ENCODE measurements at regions not wholly inside any gene's neighbourhood (a gene's known extent, or its start where the extent isn't known, plus 50 kb on each side); places are given as distances from the start of the nearest gene placed in this dataset.

DNA sequence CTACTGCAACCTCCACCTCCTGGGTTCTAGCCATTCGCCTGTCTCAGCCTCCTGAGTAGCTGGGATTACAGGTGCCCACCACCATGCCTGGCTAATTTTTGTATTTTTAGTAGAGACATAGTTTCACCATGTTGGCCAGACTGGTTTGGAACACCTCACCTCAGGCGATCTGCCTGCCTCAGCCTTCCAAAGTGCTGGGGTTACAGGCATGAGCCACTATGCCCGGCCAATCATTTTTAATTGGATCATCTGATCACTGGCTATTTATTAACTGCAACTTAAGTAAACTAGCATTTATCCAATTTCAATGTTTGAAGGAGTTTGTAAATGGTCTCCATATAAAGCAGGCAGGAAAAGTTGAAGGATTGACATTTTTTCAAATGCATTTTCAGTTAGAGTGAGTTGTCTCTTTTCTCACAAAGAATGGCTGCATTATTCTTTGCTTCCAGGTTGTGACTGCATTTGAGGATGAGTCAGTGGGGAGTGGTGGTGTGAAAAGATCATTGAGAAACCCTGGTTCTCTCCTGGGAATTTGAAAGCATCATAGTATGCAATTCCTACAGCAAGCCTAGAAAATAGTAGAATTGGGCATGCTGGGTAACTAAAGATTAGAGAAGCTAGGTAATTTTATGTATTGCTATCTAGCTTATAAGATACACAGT, 431.1 kb upstream of the ZEB2 start:
- no TSS peak for BruUV-seq (replicated peaks)
- H3K4me3 ChIP-seq (ENCODE audit: low read depth, low read length, poor library complexity, severe bottlenecking): no peak overlapping the region
- CTCF ChIA-PET: no interaction called here
- POLR2A ChIA-PET (ENCODE audit: low non-redundant PET): no interaction called here
- TF ChIP-seq EZH2 (IDR thresholded peaks at IDR 0.05; ENCODE audit: borderline replicate concordance, low read depth, low read length, poor library complexity, severe bottlenecking): no peak
- TF ChIP-seq, protein P1, sequence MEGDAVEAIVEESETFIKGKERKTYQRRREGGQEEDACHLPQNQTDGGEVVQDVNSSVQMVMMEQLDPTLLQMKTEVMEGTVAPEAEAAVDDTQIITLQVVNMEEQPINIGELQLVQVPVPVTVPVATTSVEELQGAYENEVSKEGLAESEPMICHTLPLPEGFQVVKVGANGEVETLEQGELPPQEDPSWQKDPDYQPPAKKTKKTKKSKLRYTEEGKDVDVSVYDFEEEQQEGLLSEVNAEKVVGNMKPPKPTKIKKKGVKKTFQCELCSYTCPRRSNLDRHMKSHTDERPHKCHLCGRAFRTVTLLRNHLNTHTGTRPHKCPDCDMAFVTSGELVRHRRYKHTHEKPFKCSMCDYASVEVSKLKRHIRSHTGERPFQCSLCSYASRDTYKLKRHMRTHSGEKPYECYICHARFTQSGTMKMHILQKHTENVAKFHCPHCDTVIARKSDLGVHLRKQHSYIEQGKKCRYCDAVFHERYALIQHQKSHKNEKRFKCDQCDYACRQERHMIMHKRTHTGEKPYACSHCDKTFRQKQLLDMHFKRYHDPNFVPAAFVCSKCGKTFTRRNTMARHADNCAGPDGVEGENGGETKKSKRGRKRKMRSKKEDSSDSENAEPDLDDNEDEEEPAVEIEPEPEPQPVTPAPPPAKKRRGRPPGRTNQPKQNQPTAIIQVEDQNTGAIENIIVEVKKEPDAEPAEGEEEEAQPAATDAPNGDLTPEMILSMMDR (conservative IDR thresholded peaks at IDR 0.05; ENCODE audit: low read depth, low read length): no peak
- H3K9me3 ChIP-seq (ENCODE audit: low read depth, low read length, poor library complexity, severe bottlenecking): no peaks in the 10 kb centered on the region
- no peak overlapping the region for H3K27ac ChIP-seq (ENCODE audit: low read depth, low read length, poor library complexity, severe bottlenecking)
- no peaks in the 10 kb centered on the region for H3K27me3 ChIP-seq (replicated peaks; ENCODE audit: insufficient read depth, low read depth, low read length, poor library complexity)
- no peaks in the 10 kb centered on the region for H3K36me3 ChIP-seq (ENCODE audit: insufficient read depth, low read length, poor library complexity, severe bottlenecking)
- intact Hi-C loops (cut with micrococcal nuclease; ENCODE audit: unreplicated experiment): no loop called here
- DNase-seq (ENCODE audit: low spot score): peak; percentile 73
- H3K4me1 ChIP-seq (ENCODE audit: insufficient read depth, low read length, poor library complexity, severe bottlenecking): peaks cover 30% of the 10 kb centered on the region

DNA sequence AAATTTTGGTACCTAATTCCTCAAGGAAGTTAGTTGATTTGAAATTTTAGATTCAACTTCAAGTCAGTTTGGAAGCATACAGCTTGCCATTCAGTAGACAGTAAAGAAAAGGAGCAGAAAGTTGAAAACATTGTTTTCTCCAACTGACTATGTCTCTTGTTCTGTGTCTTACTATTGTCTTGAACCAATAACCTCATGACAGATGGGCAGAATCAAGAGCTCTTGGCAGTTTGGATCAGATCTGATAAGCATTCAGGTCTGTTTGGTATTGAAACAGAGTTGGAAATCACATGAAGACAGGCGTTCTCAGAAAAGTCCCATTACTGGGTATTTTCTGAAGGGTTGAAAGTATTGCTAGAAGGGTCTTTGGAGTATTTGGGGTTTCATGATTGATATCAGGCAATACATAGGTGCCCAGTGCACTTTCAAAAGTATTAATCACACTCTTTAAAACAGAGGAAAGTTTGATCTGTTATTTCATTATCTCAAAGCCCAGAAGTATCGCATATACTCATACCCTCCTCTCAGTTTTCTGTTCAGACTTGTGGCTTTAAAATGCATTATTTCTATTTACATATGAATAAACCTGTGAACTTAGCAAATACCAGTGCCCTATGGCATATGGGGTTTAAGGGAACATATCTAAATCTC, 428.4 kb upstream of the ZEB2 start:
- no peaks in the 10 kb centered on the region for H3K36me3 ChIP-seq (ENCODE audit: insufficient read depth, low read length, poor library complexity, severe bottlenecking)
- intact Hi-C loops (cut with micrococcal nuclease; ENCODE audit: unreplicated experiment): loop anchor here (10.0 kb wide), 2 partner anchors 434 to 624 kb away; no protein-coding TSS in a partner anchor
- no TSS peak for BruUV-seq (replicated peaks)
- no peaks in the 10 kb centered on the region for H3K27me3 ChIP-seq (replicated peaks; ENCODE audit: insufficient read depth, low read depth, low read length, poor library complexity)
- ChIA-PET POLR2A (ENCODE audit: low non-redundant PET) (no interaction called here), CTCF (no interaction called here)
- TF ChIP-seq, protein P1 (conservative IDR thresholded peaks at IDR 0.05; ENCODE audit: low read depth, low read length): no peak
- TF ChIP-seq EZH2 (IDR thresholded peaks at IDR 0.05; ENCODE audit: borderline replicate concordance, low read depth, low read length, poor library complexity, severe bottlenecking): no peak
- peaks cover 43% of the 10 kb centered on the region for H3K4me1 ChIP-seq (ENCODE audit: insufficient read depth, low read length, poor library complexity, severe bottlenecking)
- DNase-seq (ENCODE audit: low spot score): no peak
- H3K4me3 ChIP-seq (ENCODE audit: low read depth, low read length, poor library complexity, severe bottlenecking): no peak overlapping the region
- no peak overlapping the region for H3K27ac ChIP-seq (ENCODE audit: low read depth, low read length, poor library complexity, severe bottlenecking)
- H3K9me3 ChIP-seq (ENCODE audit: low read depth, low read length, poor library complexity, severe bottlenecking): no peaks in the 10 kb centered on the region

DNA sequence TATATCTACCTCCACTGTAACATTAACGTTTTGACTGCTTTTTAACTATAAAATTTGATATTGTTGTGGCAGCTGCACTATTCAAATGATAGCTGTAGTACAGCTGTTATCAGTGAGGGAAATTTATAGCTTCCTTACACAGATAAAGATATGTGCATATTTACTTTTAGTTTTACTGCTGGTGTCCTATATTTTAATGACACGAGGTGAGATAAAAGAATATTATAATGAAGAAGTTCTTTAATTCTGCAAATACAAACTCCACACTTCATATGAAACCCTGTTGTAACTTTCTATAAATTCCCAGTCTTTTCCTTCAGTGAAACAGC, 427.8 kb upstream of the ZEB2 start:
- no peak overlapping the region for H3K27ac ChIP-seq (ENCODE audit: low read depth, low read length, poor library complexity, severe bottlenecking)
- TF ChIP-seq, protein P1 (conservative IDR thresholded peaks at IDR 0.05; ENCODE audit: low read depth, low read length): no peak
- no peak for TF ChIP-seq EZH2 (IDR thresholded peaks at IDR 0.05; ENCODE audit: borderline replicate concordance, low read depth, low read length, poor library complexity, severe bottlenecking)
- DNase-seq (ENCODE audit: low spot score): no peak
- H3K36me3 ChIP-seq (ENCODE audit: insufficient read depth, low read length, poor library complexity, severe bottlenecking): no peaks in the 10 kb centered on the region
- no peak overlapping the region for H3K4me3 ChIP-seq (ENCODE audit: low read depth, low read length, poor library complexity, severe bottlenecking)
- H3K9me3 ChIP-seq (ENCODE audit: low read depth, low read length, poor library complexity, severe bottlenecking): no peaks in the 10 kb centered on the region
- ChIA-PET CTCF (no interaction called here), POLR2A (ENCODE audit: low non-redundant PET) (no interaction called here)
- H3K27me3 ChIP-seq (replicated peaks; ENCODE audit: insufficient read depth, low read depth, low read length, poor library complexity): no peaks in the 10 kb centered on the region
- peaks cover 49% of the 10 kb centered on the region for H3K4me1 ChIP-seq (ENCODE audit: insufficient read depth, low read length, poor library complexity, severe bottlenecking)
- BruUV-seq (replicated peaks): no TSS peak
- intact Hi-C loops (cut with micrococcal nuclease; ENCODE audit: unreplicated experiment): loop anchor here (10.0 kb wide), 2 partner anchors 433 to 623 kb away; no protein-coding TSS in a partner anchor
